SU-DHL-6 (cell line): ENCODE measurements at regions not wholly inside any gene's neighbourhood (a gene's known extent, or its start where the extent isn't known, plus 50 kb on each side); places are given as distances from the start of the nearest gene placed in this dataset.

Source experiments
- H2AFZ ChIP-seq: fragments of 200-600 bp; sonication (generic); 2 replicates; pipeline ENCODE4 v1.6.1; 2014; ENCODE audit warnings: low read depth, mild to moderate bottlenecking, moderate library complexity, mixed read lengths, antibody characterized with exemption, low read length; ENCODE audit not compliant: severe bottlenecking
- H3F3A ChIP-seq: fragments of 200-600 bp; shearing (Covaris generic); 2 replicates; pipeline ENCODE4 v1.6.0; 2016; ENCODE audit warnings: antibody characterized with exemption, mild to moderate bottlenecking; ENCODE audit not compliant: insufficient read depth
- H3K27ac ChIP-seq: fragments of 200-600 bp; sonication (generic); 2 replicates; pipeline ENCODE4 v1.5.1; 2016; ENCODE audit warnings: low read depth, mild to moderate bottlenecking, low read length, moderate library complexity, mixed read lengths
- H3K27me3 ChIP-seq: fragments of 200-600 bp; sonication (generic), shearing (Covaris generic); 2 replicates; pipeline ENCODE4 v1.6.0; 2014; ENCODE audit warnings: mild to moderate bottlenecking, low read length
- H3K36me3 ChIP-seq: fragments of 200-600 bp; sonication (generic); 2 replicates; pipeline ENCODE4 v1.6.1; 2014; ENCODE audit warnings: mild to moderate bottlenecking, low read length, mixed read lengths
- H3K4me2 ChIP-seq: fragments of 300-600, 200-600 bp; shearing (Covaris generic), sonication (generic); 2 replicates; pipeline ENCODE4 v1.6.0; 2014; ENCODE audit warnings: low read length, low read depth, mild to moderate bottlenecking; ENCODE audit not compliant: poor library complexity, severe bottlenecking
- H3K4me3 ChIP-seq: fragments of 200-600 bp; sonication (generic); 2 replicates; pipeline ENCODE4 v1.5.1; 2014; ENCODE audit warnings: antibody characterized with exemption, low read length, mild to moderate bottlenecking, mixed read lengths; ENCODE audit not compliant: insufficient read depth, poor library complexity, severe bottlenecking
- H3K79me2 ChIP-seq: fragments of 200-600 bp; sonication (generic); 2 replicates; pipeline ENCODE4 v1.6.1; 2014; ENCODE audit warnings: mild to moderate bottlenecking, low read length, moderate library complexity; ENCODE audit not compliant: insufficient read depth
- H3K9ac ChIP-seq: fragments of 200-600 bp; sonication (generic); 2 replicates; pipeline ENCODE4 v1.7.0; 2014; ENCODE audit warnings: mild to moderate bottlenecking, low read length
- H3K9me2 ChIP-seq: fragments of 200-600 bp; sonication (generic); replicated peaks from 2 replicates; pipeline ENCODE4 v1.6.1; 2014; ENCODE audit warnings: low read length; ENCODE audit not compliant: insufficient read depth
- H3K9me3 ChIP-seq: fragments of 200-600 bp; sonication (generic); 2 replicates; pipeline ENCODE4 v1.6.1; 2014; ENCODE audit warnings: low read length, mixed read lengths; ENCODE audit not compliant: insufficient read depth
- H4K20me1 ChIP-seq: fragments of 200-600 bp; sonication (generic); 2 replicates; pipeline ENCODE4 v1.6.1; 2014; ENCODE audit warnings: low read depth, mild to moderate bottlenecking, antibody characterized with exemption, low read length, moderate library complexity, mixed read lengths
- CTCF ChIP-seq: fragments of 200-600 bp; sonication (generic); IDR thresholded peaks from one replicate; pipeline ENCODE4 v1.5.1; 2017; ENCODE audit warnings: antibody characterized with exemption, mild to moderate bottlenecking, low read length, moderate library complexity; ENCODE audit not compliant: insufficient read depth, poor library complexity, severe bottlenecking
- EZH2phosphoT487 ChIP-seq: fragments of 200-600 bp; sonication (generic), shearing (Covaris generic); conservative IDR thresholded peaks from 2 replicates; pipeline ENCODE4 v1.6.1; 2018; ENCODE audit warnings: mild to moderate bottlenecking, antibody characterized with exemption, low read length, moderate library complexity, mixed read lengths

- Histone ChIP-seq H3K4me2 (no peak overlapping the region), H3K27ac (no peak overlapping the region), H3K9me3 (peaks cover 8% of the 10 kb centered on the region; the same call in 1 of the 2 replicates), H2AFZ (no peak overlapping the region), H3K36me3 (no peaks in the 10 kb centered on the region), H4K20me1 (no peaks in the 10 kb centered on the region), H3K27me3 (no peaks in the 10 kb centered on the region), H3K4me3 (no peak overlapping the region), H3K9me2 (no peaks in the 10 kb centered on the region), H3K9ac (no peak overlapping the region), H3K79me2 (no peaks in the 10 kb centered on the region), H3F3A (no peaks in the 10 kb centered on the region)
- TF ChIP-seq CTCF (no peak), EZH2phosphoT487 (no peak)
Observed at GRCh38 chr6:134604014-134604676, 286.2 kb upstream of the SGK1 start.

GRCh38 chr6:134603561-134603960, 285.6 kb upstream of the SGK1 start:
- Histone ChIP-seq H3K79me2 (no peaks in the 10 kb centered on the region), H4K20me1 (no peaks in the 10 kb centered on the region), H3F3A (no peaks in the 10 kb centered on the region), H3K9me3 (peaks cover 8% of the 10 kb centered on the region; the same call in 1 of the 2 replicates), H3K9ac (no peak overlapping the region), H2AFZ (no peak overlapping the region), H3K4me2 (no peak overlapping the region), H3K4me3 (no peak overlapping the region), H3K27me3 (no peaks in the 10 kb centered on the region), H3K27ac (no peak overlapping the region), H3K9me2 (no peaks in the 10 kb centered on the region), H3K36me3 (no peaks in the 10 kb centered on the region)
- TF ChIP-seq CTCF: no peak
- no peak for TF ChIP-seq EZH2phosphoT487

GRCh38 chr6:134602123-134602522, 284.2 kb upstream of the SGK1 start:
- Histone ChIP-seq H3K9me3 (peaks cover 8% of the 10 kb centered on the region; the same call in 1 of the 2 replicates), H2AFZ (no peak overlapping the region), H3K4me2 (no peak overlapping the region), H3F3A (no peaks in the 10 kb centered on the region), H3K9me2 (no peaks in the 10 kb centered on the region), H3K27ac (no peak overlapping the region), H3K79me2 (no peaks in the 10 kb centered on the region), H3K36me3 (no peaks in the 10 kb centered on the region), H4K20me1 (no peaks in the 10 kb centered on the region), H3K27me3 (no peaks in the 10 kb centered on the region), H3K4me3 (no peak overlapping the region), H3K9ac (no peak overlapping the region)
- TF ChIP-seq EZH2phosphoT487 (no peak), CTCF (no peak)
